ENCODE measurements at regions not wholly inside any gene's neighbourhood (a gene's known extent, or its start where the extent isn't known, plus 50 kb on each side); places are given as distances from the start of the nearest gene placed in this dataset.

DNA sequence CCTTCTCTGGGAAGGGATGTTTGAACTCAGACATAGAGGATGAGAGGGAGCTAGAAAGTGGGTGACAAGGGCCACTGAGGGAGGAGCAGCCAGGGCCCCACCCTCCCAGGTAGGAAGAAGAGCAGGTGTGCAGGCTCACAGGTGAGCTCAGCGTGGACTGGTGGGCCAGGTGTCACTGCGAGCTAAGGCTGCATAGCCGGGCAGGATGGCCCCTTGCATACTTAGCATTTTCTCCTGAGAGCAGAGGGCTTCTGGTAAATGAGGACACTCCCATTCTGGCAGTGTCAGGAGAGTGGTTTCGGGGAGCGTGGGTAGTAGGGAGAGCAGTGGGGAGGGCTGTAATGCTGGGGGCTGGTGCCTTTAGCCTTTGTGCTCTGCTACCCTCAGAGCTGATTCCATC, 843.4 kb downstream of the TBC1D22A start:
- Histone ChIP-seq H3K36me3 (ENCODE audit: insufficient read depth, low read length) (no peaks in the 10 kb centered on the region), H3K9me3 (ENCODE audit: low read depth, low read length) (no peaks in the 10 kb centered on the region), H3K4me3 (no peak overlapping the region), H3K27ac (no peak overlapping the region), H3K9ac (ENCODE audit: insufficient read length) (no peak overlapping the region)
- TF ChIP-seq EZH2 (IDR thresholded peaks at IDR 0.05) (no peak), FOXP2 (optimal IDR thresholded peaks at IDR 0.05; ENCODE audit: control extremely low read depth, extremely low read length, insufficient read depth) (no peak), POLR2AphosphoS5 (IDR thresholded peaks at IDR 0.05; ENCODE audit: borderline replicate concordance, low read depth, low read length) (no peak)
- no peak for DNase-seq (ENCODE audit: low read depth, low spot score)

- no peak for TF ChIP-seq POLR2AphosphoS5 (IDR thresholded peaks at IDR 0.05; ENCODE audit: borderline replicate concordance, low read depth, low read length)
- TF ChIP-seq FOXP2 (optimal IDR thresholded peaks at IDR 0.05; ENCODE audit: control extremely low read depth, extremely low read length, insufficient read depth): no peak
- TF ChIP-seq EZH2 (IDR thresholded peaks at IDR 0.05): no peak
- no peaks in the 10 kb centered on the region for H3K9me3 ChIP-seq (ENCODE audit: low read depth, low read length)
These were observed 843.0 kb downstream of the TBC1D22A start for GRCh38 chr22:47605441-47605840.

DNA sequence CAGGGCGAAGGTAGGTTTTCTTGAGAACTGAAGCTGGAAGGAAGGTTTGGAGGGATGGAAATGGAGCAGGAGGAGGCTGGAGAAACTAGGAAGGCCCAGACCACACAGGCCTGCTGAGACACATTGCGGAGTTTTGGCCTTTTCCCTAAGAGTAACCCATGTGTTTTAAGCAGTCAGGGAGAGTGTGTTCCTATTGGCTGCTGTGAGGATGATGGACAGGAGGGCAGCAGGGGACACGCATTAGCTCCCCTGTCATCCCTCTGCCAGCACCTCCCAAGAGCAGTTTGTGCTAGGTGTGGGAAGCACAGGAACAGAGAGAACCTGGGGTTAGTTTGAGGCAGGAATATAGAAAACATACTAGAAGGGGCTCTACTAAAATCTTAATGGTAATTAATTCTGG, 842.1 kb downstream of the TBC1D22A start:
- no peak overlapping the region for H3K4me3 ChIP-seq
- TF ChIP-seq FOXP2 (optimal IDR thresholded peaks at IDR 0.05; ENCODE audit: control extremely low read depth, extremely low read length, insufficient read depth) (no peak), EZH2 (IDR thresholded peaks at IDR 0.05) (no peak), POLR2AphosphoS5 (IDR thresholded peaks at IDR 0.05; ENCODE audit: borderline replicate concordance, low read depth, low read length) (no peak)
- no peak overlapping the region for H3K27ac ChIP-seq
- H3K36me3 ChIP-seq (ENCODE audit: insufficient read depth, low read length): no peaks in the 10 kb centered on the region
- no peak overlapping the region for H3K9ac ChIP-seq (ENCODE audit: insufficient read length)
- no peaks in the 10 kb centered on the region for H3K9me3 ChIP-seq (ENCODE audit: low read depth, low read length)
- DNase-seq (ENCODE audit: low read depth, low spot score): no peak

More at GRCh38 chr22:47605441-47605840, 843.0 kb downstream of the TBC1D22A start:
- H3K9ac ChIP-seq (ENCODE audit: insufficient read length): no peak overlapping the region
- H3K27ac ChIP-seq: no peak overlapping the region
- no peak overlapping the region for H3K4me3 ChIP-seq
- no peak for DNase-seq (ENCODE audit: low read depth, low spot score)
- no peaks in the 10 kb centered on the region for H3K36me3 ChIP-seq (ENCODE audit: insufficient read depth, low read length)

GRCh38 chr22:47602732-47603131, 840.3 kb downstream of the TBC1D22A start:
- no peak overlapping the region for H3K27ac ChIP-seq
- TF ChIP-seq POLR2AphosphoS5 (IDR thresholded peaks at IDR 0.05; ENCODE audit: borderline replicate concordance, low read depth, low read length): no peak
- no peak for TF ChIP-seq FOXP2 (optimal IDR thresholded peaks at IDR 0.05; ENCODE audit: control extremely low read depth, extremely low read length, insufficient read depth)
- no peak for TF ChIP-seq EZH2 (IDR thresholded peaks at IDR 0.05)
- no peak overlapping the region for H3K9ac ChIP-seq (ENCODE audit: insufficient read length)
- no peaks in the 10 kb centered on the region for H3K36me3 ChIP-seq (ENCODE audit: insufficient read depth, low read length)
- no peak for DNase-seq (ENCODE audit: low read depth, low spot score)
- no peak overlapping the region for H3K4me3 ChIP-seq
- no peaks in the 10 kb centered on the region for H3K9me3 ChIP-seq (ENCODE audit: low read depth, low read length)

DNA sequence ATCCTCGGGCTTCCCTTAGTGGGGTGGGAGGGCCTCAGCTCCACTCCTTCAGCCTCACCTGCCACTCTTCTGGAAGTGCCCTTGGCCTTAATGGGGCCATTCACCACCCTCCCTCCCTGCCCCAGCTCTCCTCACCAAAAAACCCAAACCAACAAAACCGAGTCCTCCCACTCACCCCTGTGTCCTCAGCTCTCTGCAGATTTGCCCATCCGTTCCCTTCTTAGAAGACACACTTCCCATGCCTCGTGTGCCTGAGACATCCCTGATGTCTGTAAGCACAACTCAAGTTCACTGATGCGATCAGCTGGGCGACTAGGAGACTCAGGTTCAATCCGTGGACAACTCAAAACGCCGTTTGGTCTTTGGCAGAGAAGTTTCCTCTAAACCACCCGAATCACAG, 839.2 kb downstream of the TBC1D22A start:
- Histone ChIP-seq H3K9ac (ENCODE audit: insufficient read length) (no peak overlapping the region), H3K27ac (no peak overlapping the region), H3K9me3 (ENCODE audit: low read depth, low read length) (no peaks in the 10 kb centered on the region), H3K36me3 (ENCODE audit: insufficient read depth, low read length) (no peaks in the 10 kb centered on the region), H3K4me3 (no peak overlapping the region)
- TF ChIP-seq FOXP2 (optimal IDR thresholded peaks at IDR 0.05; ENCODE audit: control extremely low read depth, extremely low read length, insufficient read depth): no peak
- no peak for TF ChIP-seq EZH2 (IDR thresholded peaks at IDR 0.05)
- TF ChIP-seq POLR2AphosphoS5 (IDR thresholded peaks at IDR 0.05; ENCODE audit: borderline replicate concordance, low read depth, low read length): no peak
- no peak for DNase-seq (ENCODE audit: low read depth, low spot score)

DNA sequence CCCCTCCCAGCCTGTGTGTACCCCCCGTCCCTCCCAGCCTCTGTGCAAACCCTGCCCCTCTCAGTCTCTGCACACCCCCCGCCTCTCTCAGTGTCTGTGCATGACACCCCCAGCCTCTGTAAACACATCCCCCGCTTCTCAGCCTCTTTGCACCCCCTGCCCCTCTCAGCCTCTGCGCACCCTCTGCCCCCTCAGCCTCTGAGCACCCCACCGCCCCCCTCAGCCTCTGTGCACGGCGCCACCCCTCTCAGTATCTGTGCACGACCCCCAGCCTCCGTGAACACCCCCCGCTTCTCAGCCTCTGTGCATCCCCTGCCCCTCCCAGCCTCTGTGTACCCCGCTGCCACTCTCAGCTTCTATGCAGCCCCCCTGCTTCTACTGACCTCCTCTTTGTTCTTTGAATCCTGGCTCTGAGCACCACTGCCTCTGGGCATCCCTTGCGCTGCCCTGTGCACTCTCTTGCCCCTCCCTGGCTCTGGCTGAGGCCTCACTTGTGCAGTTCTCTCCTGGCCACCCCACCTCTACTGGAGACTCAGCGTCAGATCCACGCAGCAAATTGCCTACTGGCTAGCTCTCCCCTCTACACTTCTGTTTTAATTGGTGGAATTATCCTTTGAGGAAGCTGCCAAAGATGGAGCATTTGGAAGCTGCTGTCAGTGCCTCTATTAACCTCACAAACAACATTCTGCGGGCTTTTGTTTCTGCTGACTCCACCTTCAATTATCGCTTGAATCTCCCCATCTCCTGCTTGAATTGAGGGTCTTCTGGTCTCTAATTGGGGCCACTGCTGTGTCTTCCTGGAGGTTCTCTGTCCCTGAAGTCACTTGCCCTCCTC, 838.6 kb downstream of the TBC1D22A start:
- DNase-seq (ENCODE audit: low read depth, low spot score): no peak
- Histone ChIP-seq H3K9me3 (ENCODE audit: low read depth, low read length) (no peaks in the 10 kb centered on the region), H3K27ac (no peak overlapping the region), H3K36me3 (ENCODE audit: insufficient read depth, low read length) (no peaks in the 10 kb centered on the region), H3K9ac (ENCODE audit: insufficient read length) (no peak overlapping the region), H3K4me3 (no peak overlapping the region)
- TF ChIP-seq POLR2AphosphoS5 (IDR thresholded peaks at IDR 0.05; ENCODE audit: borderline replicate concordance, low read depth, low read length) (no peak), FOXP2 (optimal IDR thresholded peaks at IDR 0.05; ENCODE audit: control extremely low read depth, extremely low read length, insufficient read depth) (no peak), EZH2 (IDR thresholded peaks at IDR 0.05) (no peak)

DNA sequence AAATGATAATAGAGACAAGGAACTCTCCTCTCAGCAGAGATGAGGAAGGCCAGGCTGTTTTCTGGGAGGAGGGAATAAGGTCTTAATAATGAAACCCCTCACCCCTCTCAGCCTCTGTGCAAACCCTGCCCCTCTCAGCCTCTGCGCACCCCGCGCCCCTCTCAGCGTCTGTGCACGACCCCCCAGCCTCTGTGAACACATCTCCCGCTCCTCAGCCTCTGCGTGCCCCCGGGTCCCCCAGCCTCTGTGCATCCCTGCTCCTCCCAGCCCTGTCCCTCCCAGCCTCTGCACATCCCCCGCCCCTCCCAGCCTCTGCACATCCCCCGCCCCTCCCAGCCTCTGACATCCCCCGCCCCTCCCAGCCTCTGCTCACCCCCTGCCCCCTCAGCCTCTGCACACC, 837.8 kb downstream of the TBC1D22A start:
- Histone ChIP-seq H3K27ac (no peak overlapping the region), H3K9ac (ENCODE audit: insufficient read length) (no peak overlapping the region), H3K36me3 (ENCODE audit: insufficient read depth, low read length) (no peaks in the 10 kb centered on the region), H3K4me3 (no peak overlapping the region), H3K9me3 (ENCODE audit: low read depth, low read length) (no peaks in the 10 kb centered on the region)
- no peak for DNase-seq (ENCODE audit: low read depth, low spot score)
- TF ChIP-seq FOXP2 (optimal IDR thresholded peaks at IDR 0.05; ENCODE audit: control extremely low read depth, extremely low read length, insufficient read depth) (no peak), EZH2 (IDR thresholded peaks at IDR 0.05) (no peak), POLR2AphosphoS5 (IDR thresholded peaks at IDR 0.05; ENCODE audit: borderline replicate concordance, low read depth, low read length) (no peak)

DNA sequence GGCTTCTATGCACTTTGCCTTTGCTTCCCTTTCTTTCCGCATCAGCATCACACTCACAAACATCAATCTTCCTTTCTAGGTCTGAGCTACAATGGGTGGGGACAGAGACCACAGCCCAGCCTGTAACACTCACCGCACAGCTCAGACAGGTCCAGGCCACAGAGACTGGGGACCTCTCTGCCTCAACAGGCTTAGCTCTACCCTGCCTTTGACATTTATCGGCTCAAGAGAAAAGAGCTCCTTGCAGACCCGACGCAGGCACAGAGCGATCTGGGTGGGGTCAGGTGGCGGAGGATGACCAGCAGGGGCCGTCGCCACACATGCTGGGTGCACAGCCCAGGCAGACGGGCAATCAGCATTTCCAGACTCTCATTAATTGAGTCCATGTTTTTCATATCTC, 837.3 kb downstream of the TBC1D22A start:
- H3K27ac ChIP-seq: no peak overlapping the region
- H3K9me3 ChIP-seq (ENCODE audit: low read depth, low read length): no peaks in the 10 kb centered on the region
- H3K9ac ChIP-seq (ENCODE audit: insufficient read length): no peak overlapping the region
- TF ChIP-seq EZH2 (IDR thresholded peaks at IDR 0.05) (no peak), FOXP2 (optimal IDR thresholded peaks at IDR 0.05; ENCODE audit: control extremely low read depth, extremely low read length, insufficient read depth) (no peak), POLR2AphosphoS5 (IDR thresholded peaks at IDR 0.05; ENCODE audit: borderline replicate concordance, low read depth, low read length) (no peak)
- no peak for DNase-seq (ENCODE audit: low read depth, low spot score)
- no peak overlapping the region for H3K4me3 ChIP-seq
- no peaks in the 10 kb centered on the region for H3K36me3 ChIP-seq (ENCODE audit: insufficient read depth, low read length)
